ENCODE measurements at regions not wholly inside any gene's neighbourhood (a gene's known extent, or its start where the extent isn't known, plus 50 kb on each side); places are given as distances from the start of the nearest gene placed in this dataset.
"Not testable (repeated sequence)": the region's sequence is repeated elsewhere in the genome, so short reads cannot be mapped to it uniquely, and the experiment has no call there.

DNA sequence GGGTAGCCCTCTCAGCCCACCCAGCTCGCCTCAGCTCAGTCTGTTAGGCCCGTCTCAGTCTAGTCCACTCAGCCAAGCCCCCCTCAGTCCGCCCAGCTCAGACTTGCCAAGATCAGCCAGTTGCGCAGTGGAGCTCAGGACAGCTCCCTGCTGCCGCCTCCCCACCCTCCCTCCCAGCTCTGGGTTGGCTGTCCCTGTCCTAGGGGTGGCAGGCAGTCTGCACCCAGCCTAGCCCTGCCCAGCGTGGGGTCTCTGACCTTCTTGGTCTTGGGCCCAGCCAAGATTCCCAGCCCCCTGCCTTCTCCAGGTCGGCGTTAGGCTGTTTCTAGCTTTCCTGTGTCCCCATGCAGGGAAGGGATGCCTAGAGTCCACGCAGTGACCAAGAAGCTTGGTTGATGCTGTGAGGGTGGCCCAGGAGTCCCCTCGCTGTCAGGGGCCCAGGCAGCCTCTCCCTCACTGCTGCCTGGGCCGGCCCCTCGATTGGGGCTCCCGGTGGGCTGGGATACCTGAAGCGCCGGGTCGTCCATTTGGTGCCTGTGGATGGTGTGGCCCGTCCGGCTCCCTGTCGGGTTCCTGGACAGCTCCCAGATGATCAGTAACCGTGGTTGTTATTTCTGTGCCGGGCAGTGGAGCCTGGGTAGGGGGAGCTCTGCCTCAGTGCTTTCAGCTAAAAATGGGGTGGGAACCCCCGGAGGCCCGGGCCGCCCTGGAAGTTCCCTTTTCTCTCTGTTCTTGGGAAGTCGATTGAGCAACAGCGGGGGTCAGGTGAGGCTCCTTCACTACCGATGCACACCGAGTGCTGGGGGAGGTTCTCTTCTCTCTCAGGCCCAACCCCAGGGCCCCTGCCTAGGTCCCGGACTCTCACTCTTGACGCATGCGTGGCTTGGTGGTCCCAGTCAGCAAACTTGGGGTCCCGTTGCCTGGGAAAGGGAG, 78.4 kb downstream of the TMEM121 start:
- TF ChIP-seq POLR2AphosphoS5 (IDR thresholded peaks at IDR 0.05; ENCODE audit: insufficient read depth in 1 of 2, low read depth in 1 of 2), result not testable (repeated sequence)
- TF ChIP-seq, protein P1, sequence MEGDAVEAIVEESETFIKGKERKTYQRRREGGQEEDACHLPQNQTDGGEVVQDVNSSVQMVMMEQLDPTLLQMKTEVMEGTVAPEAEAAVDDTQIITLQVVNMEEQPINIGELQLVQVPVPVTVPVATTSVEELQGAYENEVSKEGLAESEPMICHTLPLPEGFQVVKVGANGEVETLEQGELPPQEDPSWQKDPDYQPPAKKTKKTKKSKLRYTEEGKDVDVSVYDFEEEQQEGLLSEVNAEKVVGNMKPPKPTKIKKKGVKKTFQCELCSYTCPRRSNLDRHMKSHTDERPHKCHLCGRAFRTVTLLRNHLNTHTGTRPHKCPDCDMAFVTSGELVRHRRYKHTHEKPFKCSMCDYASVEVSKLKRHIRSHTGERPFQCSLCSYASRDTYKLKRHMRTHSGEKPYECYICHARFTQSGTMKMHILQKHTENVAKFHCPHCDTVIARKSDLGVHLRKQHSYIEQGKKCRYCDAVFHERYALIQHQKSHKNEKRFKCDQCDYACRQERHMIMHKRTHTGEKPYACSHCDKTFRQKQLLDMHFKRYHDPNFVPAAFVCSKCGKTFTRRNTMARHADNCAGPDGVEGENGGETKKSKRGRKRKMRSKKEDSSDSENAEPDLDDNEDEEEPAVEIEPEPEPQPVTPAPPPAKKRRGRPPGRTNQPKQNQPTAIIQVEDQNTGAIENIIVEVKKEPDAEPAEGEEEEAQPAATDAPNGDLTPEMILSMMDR (IDR thresholded peaks at IDR 0.05), result not testable (repeated sequence)
